Naive thymus-derived CD4-positive, alpha-beta T cell (primary cell): ENCODE measurements at regions not wholly inside any gene's neighbourhood (a gene's known extent, or its start where the extent isn't known, plus 50 kb on each side); places are given as distances from the start of the nearest gene placed in this dataset.
"Not testable (repeated sequence)": the region's sequence is repeated elsewhere in the genome, so short reads cannot be mapped to it uniquely, and the experiment has no call there.

Source experiments
- ATAC-seq: fragments of 150-1000 bp; cut with Tn5 transposase; 2 replicates; pipeline ENCODE4 v1.10.0; 2021; ENCODE audit warnings: mild to moderate bottlenecking, moderate library complexity
- CTCF ChIA-PET: fragments of 350-600 bp; sonication (Branson Sonifier 250); formaldehyde crosslinking; loops from one replicate; lab custom pipeline; 2021; ENCODE audit warnings: antibody characterized with exemption; lab: Charles Lee
- POLR2A ChIA-PET: fragments of 350-600 bp; sonication (Branson Sonifier 250); formaldehyde crosslinking; loops from one replicate; lab custom pipeline; 2021; ENCODE audit warnings: antibody characterized with exemption, inconsistent platforms; lab: Charles Lee
- DNase-seq, 9 donors: peaks; one replicate each; pipeline versions ENCODE4 v3.0.0 to v3.0.0-alpha.2; 2020 to 2022; ENCODE audit warnings: mixed read lengths in 1 of 9
- H3K27ac ChIP-seq: one replicate; pipeline ENCODE4 v1.7.0; 2013; ENCODE audit warnings: mild to moderate bottlenecking, low read depth, low read length, moderate library complexity
- H3K27me3 ChIP-seq, 2 donors: one replicate each; pipeline ENCODE4 v1.7.0; 2013; ENCODE audit warnings: low read length in 2 of 2, mild to moderate bottlenecking in 2 of 2, moderate library complexity in 2 of 2; ENCODE audit not compliant: control insufficient read depth in 2 of 2, insufficient read depth in 2 of 2
- H3K36me3 ChIP-seq, 3 experiments: 1 replicate in 2 of 3; 2 replicates in 1 of 3; pipeline ENCODE4 v1.7.0; 2013; ENCODE audit warnings: low read length in 3 of 3, mild to moderate bottlenecking in 3 of 3, moderate library complexity in 1 of 3; ENCODE audit not compliant: insufficient read depth in 3 of 3, control insufficient read depth in 2 of 3
- H3K4me1 ChIP-seq, 2 donors: one replicate each; pipeline ENCODE4 v1.7.0; 2013; ENCODE audit warnings: low read length in 2 of 2, mild to moderate bottlenecking in 2 of 2, moderate library complexity in 1 of 2; ENCODE audit not compliant: control insufficient read depth in 2 of 2, insufficient read depth in 2 of 2
- H3K4me3 ChIP-seq: 2 replicates; pipeline ENCODE4 v1.7.0; 2013; ENCODE audit warnings: mild to moderate bottlenecking, low read length
- H3K9me3 ChIP-seq, 3 experiments: 1 replicate in 2 of 3; 2 replicates in 1 of 3; pipeline ENCODE4 v1.7.0; 2013; ENCODE audit warnings: low read length in 3 of 3; ENCODE audit not compliant: control insufficient read depth in 2 of 3
- H3K27ac Mint-ChIP-seq, 9 donors: one replicate each; pipeline ENCODE4 v1.8.0; 2020 to 2022; ENCODE audit warnings: mixed read lengths in 9 of 9, mild to moderate bottlenecking in 8 of 9, moderate library complexity in 5 of 9, inconsistent platforms in 2 of 9
- H3K27me3 Mint-ChIP-seq, 5 donors: one replicate each; pipeline ENCODE4 v1.8.0; 2021 to 2022; ENCODE audit warnings: mixed read lengths in 5 of 5, mild to moderate bottlenecking in 1 of 5
- H3K36me3 Mint-ChIP-seq, 5 donors: one replicate each; pipeline ENCODE4 v1.8.0; 2020 to 2022; ENCODE audit warnings: mixed read lengths in 5 of 5, mild to moderate bottlenecking in 3 of 5, inconsistent platforms in 1 of 5
- H3K4me1 Mint-ChIP-seq, 7 donors: one replicate each; pipeline ENCODE4 v1.8.0; 2020 to 2022; ENCODE audit warnings: mixed read lengths in 7 of 7, mild to moderate bottlenecking in 3 of 7, inconsistent platforms in 1 of 7
- H3K4me3 Mint-ChIP-seq, 10 donors: one replicate each; pipeline ENCODE4 v1.8.0; 2020 to 2022; ENCODE audit warnings: mild to moderate bottlenecking in 10 of 10, mixed read lengths in 10 of 10, moderate library complexity in 6 of 10, inconsistent platforms in 2 of 10
- H3K9me3 Mint-ChIP-seq, 11 donors: one replicate each; pipeline ENCODE4 v1.8.0; 2020 to 2022; ENCODE audit warnings: mixed read lengths in 11 of 11, mild to moderate bottlenecking in 4 of 11, inconsistent platforms in 1 of 11, moderate library complexity in 1 of 11
- intact Hi-C, 2 donors: fragments of 100-400 bp; cut with micrococcal nuclease; formaldehyde crosslinking; loops; one replicate each; pipeline ENCODE4 v1.15.1; 2023

- H3K27ac ChIP-seq, intact Hi-C loops, H3K4me3 Mint-ChIP-seq, H3K36me3 Mint-ChIP-seq, H3K27ac Mint-ChIP-seq, H3K4me3 ChIP-seq, H3K4me1 ChIP-seq, ATAC-seq, CTCF ChIA-PET, POLR2A ChIA-PET, H3K36me3 ChIP-seq, H3K27me3 ChIP-seq, H3K9me3 ChIP-seq, H3K27me3 Mint-ChIP-seq, DNase-seq, H3K4me1 Mint-ChIP-seq: not testable (repeated sequence)
- H3K9me3 Mint-ChIP-seq: peaks cover 0 to 17% (median 3%) of the 10 kb centered on the region in 11 donors
Observed at GRCh38 chr7:153747969-153748368, 304.2 kb upstream of the DPP6 start.

- H3K4me3 ChIP-seq, H3K36me3 ChIP-seq, H3K9me3 ChIP-seq, H3K27ac Mint-ChIP-seq, H3K4me1 ChIP-seq, CTCF ChIA-PET, H3K36me3 Mint-ChIP-seq, DNase-seq, H3K27me3 Mint-ChIP-seq, H3K27ac ChIP-seq, H3K4me1 Mint-ChIP-seq, H3K4me3 Mint-ChIP-seq, ATAC-seq, POLR2A ChIA-PET, intact Hi-C loops, H3K27me3 ChIP-seq: not testable (repeated sequence)
- H3K9me3 Mint-ChIP-seq: peaks cover 0 to 14% (median 3%) of the 10 kb centered on the region in 11 donors
Observed at GRCh38 chr7:153748885-153749284, 303.3 kb upstream of the DPP6 start.

- intact Hi-C loops, H3K4me1 Mint-ChIP-seq, DNase-seq, POLR2A ChIA-PET, ATAC-seq, H3K4me1 ChIP-seq, H3K27ac Mint-ChIP-seq, H3K27me3 Mint-ChIP-seq, H3K27me3 ChIP-seq, CTCF ChIA-PET, H3K27ac ChIP-seq, H3K9me3 ChIP-seq, H3K36me3 Mint-ChIP-seq, H3K4me3 ChIP-seq, H3K36me3 ChIP-seq, H3K4me3 Mint-ChIP-seq: not testable (repeated sequence)
- peaks cover 0 to 15% (median 4%) of the 10 kb centered on the region in 11 donors for H3K9me3 Mint-ChIP-seq
Observed at GRCh38 chr7:153765869-153766268, 286.3 kb upstream of the DPP6 start.

GRCh38 chr7:153766926-153767325 is 285.3 kb upstream of the DPP6 start:
- CTCF ChIA-PET, H3K27me3 Mint-ChIP-seq, H3K27ac ChIP-seq, H3K4me1 ChIP-seq, H3K27me3 ChIP-seq, ATAC-seq, H3K36me3 ChIP-seq, H3K4me3 ChIP-seq, intact Hi-C loops, POLR2A ChIA-PET, H3K27ac Mint-ChIP-seq, DNase-seq, H3K4me1 Mint-ChIP-seq, H3K4me3 Mint-ChIP-seq, H3K36me3 Mint-ChIP-seq, H3K9me3 ChIP-seq: not testable (repeated sequence)
- peaks cover 0 to 15% (median 4%) of the 10 kb centered on the region in 11 donors for H3K9me3 Mint-ChIP-seq

GRCh38 chr7:153772966-153773365 is 279.2 kb upstream of the DPP6 start:
- CTCF ChIA-PET: no interaction called here
- Mint-ChIP-seq H3K4me1 (no peaks in the 10 kb centered on the region), H3K4me3 (no peak overlapping the region), H3K27me3 (no peaks in the 10 kb centered on the region), H3K27ac (no peak overlapping the region), H3K9me3 (peaks cover 0 to 4% (median 0%) of the 10 kb centered on the region in 11 donors), H3K36me3 (no peaks in the 10 kb centered on the region)
- no peak for DNase-seq
- intact Hi-C loops: no loop called here
- H3K36me3 ChIP-seq: no peaks in the 10 kb centered on the region
- POLR2A ChIA-PET: no interaction called here
- H3K9me3 ChIP-seq: no peaks in the 10 kb centered on the region
- no peaks in the 10 kb centered on the region for H3K27me3 ChIP-seq
- no peaks in the 10 kb centered on the region for H3K4me1 ChIP-seq
- ATAC-seq: no peak
- H3K27ac ChIP-seq: no peak overlapping the region
- H3K4me3 ChIP-seq: no peak overlapping the region

- DNase-seq, H3K4me1 ChIP-seq, H3K27ac ChIP-seq, H3K9me3 ChIP-seq, ATAC-seq, H3K4me3 Mint-ChIP-seq, CTCF ChIA-PET, H3K27me3 Mint-ChIP-seq, H3K36me3 ChIP-seq, H3K9me3 Mint-ChIP-seq, H3K27me3 ChIP-seq, POLR2A ChIA-PET, H3K4me1 Mint-ChIP-seq, H3K4me3 ChIP-seq, H3K36me3 Mint-ChIP-seq, intact Hi-C loops, H3K27ac Mint-ChIP-seq: not testable (repeated sequence)
Observed at GRCh38 chr7:153776940-153777339, 275.3 kb upstream of the DPP6 start.

GRCh38 chr7:153797363-153797762 is 254.8 kb upstream of the DPP6 start:
- H3K9me3 ChIP-seq, H3K4me1 ChIP-seq, H3K36me3 ChIP-seq, ATAC-seq, intact Hi-C loops, H3K27ac ChIP-seq, H3K27ac Mint-ChIP-seq, H3K4me3 ChIP-seq, H3K27me3 ChIP-seq, DNase-seq, CTCF ChIA-PET, POLR2A ChIA-PET, H3K4me3 Mint-ChIP-seq, H3K4me1 Mint-ChIP-seq, H3K36me3 Mint-ChIP-seq, H3K27me3 Mint-ChIP-seq: not testable (repeated sequence)
- peaks cover 0 to 10% (median 3%) of the 10 kb centered on the region in 11 donors for H3K9me3 Mint-ChIP-seq
